ENCODE measurements at regions not wholly inside any gene's neighbourhood (a gene's known extent, or its start where the extent isn't known, plus 50 kb on each side); places are given as distances from the start of the nearest gene placed in this dataset.

DNA sequence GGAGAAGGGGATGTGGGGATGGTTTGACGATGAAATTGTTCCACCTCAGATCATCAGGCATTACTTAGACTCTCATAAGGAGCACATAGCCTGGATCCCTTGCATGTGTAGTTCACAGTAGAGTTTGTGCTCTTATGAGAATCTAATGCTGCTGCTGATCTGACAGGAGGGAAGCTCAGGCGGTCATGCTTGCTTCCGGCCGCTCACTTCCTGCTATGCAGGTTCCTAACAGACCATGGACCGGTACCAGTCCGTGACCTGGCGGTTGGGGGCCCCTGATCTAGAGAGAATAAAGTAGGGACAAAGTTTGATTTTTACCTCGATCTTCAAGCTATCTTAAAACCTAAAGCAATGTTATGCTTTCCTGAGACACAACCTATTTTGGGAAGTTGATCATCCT, 373.8 kb upstream of the ARGLU1 start:
- no peak for FAIRE-seq
- no peak for DNase-seq (ENCODE audit: insufficient read length, low spot score)

DNA sequence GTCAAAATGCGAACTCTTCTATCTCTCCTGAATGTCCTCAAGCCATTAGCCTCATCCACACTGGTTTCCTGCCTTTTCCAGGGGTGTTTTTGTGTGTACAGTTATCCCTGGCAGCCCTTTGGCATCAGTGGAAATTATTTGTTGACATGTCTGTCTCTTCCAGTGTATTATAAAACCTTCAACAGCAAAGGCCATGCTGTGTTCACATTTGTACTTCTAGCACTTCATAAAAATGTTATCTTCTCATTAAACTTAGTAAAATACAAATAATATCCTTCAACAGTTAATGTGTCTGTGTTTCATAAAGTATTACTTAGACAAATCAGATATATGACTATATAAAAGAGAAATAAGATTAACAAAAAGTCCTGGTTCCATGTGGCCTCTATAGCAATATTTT, 359.5 kb upstream of the ARGLU1 start:
- DNase-seq (ENCODE audit: insufficient read length, low spot score): no peak
- FAIRE-seq: no peak

DNA sequence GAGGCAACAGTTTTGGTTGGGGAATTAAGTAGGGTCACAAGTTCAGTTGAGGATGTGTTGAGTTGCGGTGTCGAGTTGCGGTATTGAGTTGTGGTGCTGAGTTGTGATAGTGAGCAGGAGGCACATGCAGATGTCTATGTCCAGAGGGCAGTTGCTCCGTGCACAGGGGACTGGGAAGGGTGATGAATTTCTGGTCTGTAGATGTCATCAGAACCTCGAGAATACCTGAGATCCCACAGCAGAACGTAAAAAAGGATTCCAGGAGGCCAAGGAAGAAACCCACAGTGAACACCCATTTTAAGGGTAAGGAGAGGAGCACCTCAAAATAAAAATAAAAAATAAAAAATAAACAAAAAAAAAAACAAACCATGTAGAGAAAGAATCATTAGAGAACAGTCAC, 354.4 kb upstream of the ARGLU1 start:
- FAIRE-seq (no peak), DNase-seq (ENCODE audit: insufficient read length, low spot score) (no peak)

DNA sequence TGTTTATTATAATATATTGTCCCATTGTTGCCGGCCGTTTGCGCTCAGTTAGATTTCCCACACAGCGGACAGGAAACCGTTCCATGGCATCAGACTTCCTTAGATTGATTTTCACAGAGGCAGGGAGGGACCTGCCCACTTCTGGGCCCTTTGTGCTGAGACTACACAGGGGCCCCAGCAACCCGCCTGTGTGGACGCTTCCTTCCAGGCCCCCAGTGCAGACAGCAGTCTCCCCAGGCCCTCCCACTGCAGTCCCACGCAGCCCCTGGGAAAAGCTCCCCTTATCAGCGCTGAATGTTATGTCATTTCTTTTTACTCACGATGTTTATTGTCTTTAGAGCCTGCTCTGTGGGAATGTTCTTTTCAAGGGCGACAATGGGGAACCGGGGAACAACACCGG, 351.7 kb upstream of the ARGLU1 start:
- FAIRE-seq (no peak), DNase-seq (ENCODE audit: insufficient read length, low spot score) (no peak)

DNA sequence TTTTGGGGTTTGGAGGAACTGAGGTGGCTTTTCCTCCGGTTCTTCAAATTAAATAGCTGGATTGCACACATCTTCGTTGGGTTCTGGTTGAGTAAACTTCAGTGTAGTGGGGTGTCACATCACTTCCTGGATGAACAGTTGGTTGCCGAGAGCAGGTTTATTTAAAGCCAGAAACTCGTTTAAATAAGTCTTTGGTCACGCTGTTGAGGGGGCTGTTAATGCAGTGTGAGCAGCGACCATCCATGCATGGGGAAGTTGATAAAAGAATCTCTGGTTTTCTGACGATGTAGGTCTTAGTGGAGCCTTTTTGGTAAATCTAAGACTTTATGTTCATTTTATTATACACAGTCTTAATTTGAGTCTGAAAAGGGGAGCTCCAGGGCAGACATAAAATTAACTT, 351.2 kb upstream of the ARGLU1 start:
- FAIRE-seq (no peak), DNase-seq (ENCODE audit: insufficient read length, low spot score) (no peak)

DNA sequence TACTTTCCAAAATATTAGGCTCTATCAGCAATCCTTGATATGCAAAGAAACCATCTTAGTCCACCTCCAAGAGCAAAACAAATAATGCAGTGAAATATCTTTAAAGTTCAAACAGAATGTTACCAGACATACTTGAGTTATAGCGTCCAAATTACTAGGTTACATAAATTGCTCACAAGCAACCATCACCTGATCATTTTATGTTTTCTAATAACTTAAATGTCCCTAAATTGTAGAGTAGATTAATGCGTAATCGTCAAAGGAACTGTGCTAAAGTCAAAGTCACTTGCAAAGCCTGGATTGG, 350.6 kb upstream of the ARGLU1 start:
- no peak for FAIRE-seq

DNA sequence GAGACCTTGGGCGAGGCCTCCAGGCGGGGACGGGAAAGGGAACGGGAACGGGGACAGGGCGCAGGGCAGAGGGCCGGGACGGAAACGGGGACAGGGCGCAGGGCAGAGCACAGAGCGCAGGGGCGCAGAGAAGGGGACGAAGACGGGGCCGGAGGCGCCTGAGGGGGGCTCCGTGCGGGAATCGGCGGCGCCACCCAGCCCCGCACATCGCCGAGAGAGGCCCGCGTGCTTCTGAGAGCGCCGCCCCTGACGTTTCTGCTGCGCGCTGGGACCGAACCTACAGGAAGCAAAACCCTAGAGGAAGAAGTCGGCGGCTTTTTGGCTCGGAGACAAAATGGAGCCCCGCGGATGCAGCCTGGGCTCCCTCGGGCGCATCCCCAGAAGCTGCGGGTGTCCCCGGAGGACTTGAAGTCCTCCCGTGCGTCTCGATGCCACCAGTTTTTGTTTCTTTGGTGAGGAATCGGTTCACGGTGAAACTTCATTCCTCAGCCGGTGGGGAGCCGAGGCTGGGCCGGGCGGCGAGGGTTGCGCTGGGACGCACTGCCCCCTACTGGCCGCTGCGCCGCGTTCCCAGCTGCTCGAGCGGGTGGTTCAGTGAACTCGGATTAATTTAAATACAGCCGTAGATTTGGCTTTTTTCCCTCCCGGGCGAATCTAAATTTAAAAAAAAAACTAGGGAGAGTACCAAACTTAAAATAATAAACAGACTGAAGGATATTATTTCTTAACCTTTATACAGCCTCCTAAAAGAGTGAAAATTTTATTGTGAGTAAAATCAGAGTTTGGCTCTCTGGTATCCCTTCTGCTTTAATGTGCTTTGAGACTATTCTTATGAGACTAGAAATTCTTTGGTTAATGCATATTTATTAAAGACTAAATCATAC, 350.0 kb upstream of the ARGLU1 start:
- FAIRE-seq (no peak), DNase-seq (ENCODE audit: insufficient read length, low spot score) (peak; percentile 60)

More for the DNA sequence above, 350.6 kb upstream of the ARGLU1 start:
- DNase-seq (ENCODE audit: insufficient read length, low spot score): no peak

DNA sequence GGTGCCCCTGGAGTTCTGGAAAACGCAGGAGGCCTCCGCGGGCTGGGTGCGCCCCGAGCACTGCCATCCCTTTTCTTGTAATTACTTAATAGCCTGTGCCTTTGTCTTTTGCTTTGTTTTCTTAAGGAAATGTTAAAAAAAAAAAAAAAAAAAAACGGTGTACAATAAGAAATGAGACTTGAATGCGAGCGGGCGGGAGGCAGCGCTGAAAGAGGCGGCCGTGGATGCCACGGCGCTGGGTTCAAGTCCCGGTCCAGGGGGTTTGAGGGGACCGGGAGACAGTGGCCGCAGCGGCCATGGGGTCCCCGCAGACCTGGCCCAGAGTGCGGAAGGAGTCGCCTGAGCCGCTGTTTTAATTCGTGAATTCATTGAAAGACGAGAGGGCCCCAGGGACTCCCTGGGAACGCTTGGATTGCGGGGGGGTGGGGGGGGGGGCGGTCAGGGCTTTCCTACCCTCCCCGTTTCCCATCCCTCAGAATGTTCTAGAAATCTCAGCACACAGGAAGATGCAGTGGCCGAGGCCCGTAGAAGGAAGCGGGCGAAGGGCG, 349.2 kb upstream of the ARGLU1 start:
- FAIRE-seq (no peak), DNase-seq (ENCODE audit: insufficient read length, low spot score) (no peak)

DNA sequence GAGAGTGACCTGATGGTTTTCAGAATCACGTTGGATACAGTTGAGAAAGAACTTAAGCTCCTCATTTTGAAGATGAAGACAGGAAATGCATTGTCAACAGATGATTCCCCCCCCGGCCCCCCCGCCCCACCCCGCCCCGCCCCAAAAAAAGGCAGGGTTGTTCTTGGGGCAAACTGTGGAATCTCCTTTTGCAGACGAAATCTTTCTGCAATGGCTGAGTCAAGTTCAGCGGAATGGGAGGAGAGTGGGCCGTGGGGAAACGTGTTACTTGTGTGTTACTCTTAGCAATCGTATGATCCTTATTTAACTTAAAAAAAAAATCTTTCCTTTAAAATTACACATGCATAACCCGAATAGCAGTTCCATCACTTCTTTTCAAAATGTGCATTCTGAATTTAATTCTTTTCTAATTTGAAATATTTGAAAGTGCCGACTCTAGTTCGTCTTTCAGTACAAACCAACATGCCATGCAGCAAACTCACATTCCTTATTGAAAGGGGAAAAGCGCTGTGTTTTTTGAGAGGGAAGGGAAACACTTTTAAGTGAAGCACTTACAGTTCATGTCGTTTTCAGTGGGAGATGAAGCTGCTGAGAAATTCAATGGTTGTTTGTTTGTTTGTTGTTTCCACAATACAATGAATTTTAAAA, 348.5 kb upstream of the ARGLU1 start:
- FAIRE-seq (no peak), DNase-seq (ENCODE audit: insufficient read length, low spot score) (no peak)

DNA sequence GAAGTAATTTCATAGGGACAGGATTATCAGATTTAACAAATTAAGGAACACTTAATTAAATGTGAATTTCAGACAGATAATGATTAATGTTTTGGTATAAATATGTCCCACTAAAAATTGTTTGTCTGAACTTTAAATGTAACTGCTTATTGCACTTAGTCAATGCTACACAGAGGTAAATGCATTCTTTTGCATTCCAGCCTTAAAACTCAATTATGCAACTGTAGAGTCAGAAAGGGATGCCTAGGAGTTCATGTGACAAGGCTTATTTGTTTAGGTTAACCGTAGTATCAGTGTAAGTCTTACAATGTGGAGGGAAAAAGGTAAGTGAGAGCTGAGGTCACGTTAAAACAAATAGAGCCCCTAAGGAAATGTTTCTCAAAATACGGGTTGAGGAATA, 347.2 kb upstream of the ARGLU1 start:
- FAIRE-seq (no peak), DNase-seq (ENCODE audit: insufficient read length, low spot score) (no peak)

DNA sequence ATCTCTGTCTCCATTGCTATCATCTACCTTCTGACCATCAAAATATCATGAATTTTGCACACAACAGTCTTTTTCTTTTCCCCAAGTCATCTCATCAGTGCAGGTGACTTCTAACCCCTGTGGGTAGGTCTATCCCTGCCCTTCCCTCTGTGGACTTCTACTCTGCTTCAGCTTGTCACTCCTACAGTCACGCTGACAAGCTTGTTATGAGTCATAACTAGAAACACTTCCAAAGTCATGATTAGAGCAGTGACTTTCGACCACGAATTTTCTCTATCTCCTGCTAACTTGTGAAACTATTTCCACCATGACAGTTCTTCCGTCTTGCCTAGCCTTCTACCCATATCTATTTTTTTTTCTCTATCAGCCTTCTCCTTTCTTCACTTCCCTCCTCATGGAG, 343.7 kb upstream of the ARGLU1 start:
- DNase-seq (ENCODE audit: insufficient read length, low spot score): no peak
- no peak for FAIRE-seq

DNA sequence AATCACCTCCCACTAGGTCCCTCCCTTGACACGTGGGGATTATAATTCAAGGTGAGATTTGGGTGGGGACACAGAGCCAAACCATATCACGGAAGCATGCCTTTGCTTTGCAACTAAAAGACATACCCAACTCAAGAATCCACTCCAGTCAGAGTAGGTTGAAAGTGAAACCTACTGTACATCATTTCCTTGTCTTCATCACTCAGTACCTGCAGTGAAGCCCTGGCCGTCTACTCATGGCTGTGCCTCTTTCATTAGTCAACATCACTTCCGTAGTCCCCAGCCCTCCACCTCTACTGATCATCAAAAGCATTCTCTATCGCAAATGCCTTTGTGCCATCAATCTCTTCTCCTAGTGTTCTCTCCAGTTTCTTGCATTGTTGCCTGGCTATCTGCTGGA, 343.1 kb upstream of the ARGLU1 start:
- DNase-seq (ENCODE audit: insufficient read length, low spot score) (no peak), FAIRE-seq (no peak)

DNA sequence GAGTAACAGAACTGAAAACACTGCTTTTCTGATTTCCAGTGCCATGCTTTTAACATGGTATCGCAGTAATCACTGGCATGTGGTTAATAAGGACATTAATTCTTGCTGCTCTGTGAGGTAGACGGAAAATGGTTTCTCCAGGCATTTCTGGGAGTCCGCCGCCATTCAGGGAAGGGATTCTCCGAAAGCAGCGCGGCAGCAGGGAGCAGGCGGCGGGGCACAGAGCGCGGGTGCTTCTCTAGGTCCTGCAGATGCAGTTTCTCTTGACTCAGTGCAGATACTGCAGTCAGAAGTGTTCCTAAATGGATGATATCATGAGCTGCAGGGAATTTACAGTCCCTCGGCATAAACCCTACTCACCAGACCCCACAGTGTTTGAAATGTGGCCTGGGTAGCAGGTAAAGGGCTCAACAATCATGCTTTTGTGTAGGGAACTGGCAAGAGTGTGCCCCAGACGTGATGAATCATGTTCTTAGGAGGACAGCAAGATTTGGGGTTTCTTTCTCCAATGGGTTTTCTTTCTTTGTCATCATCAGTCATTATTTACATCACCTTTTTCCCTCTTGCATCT, 338.6 kb upstream of the ARGLU1 start:
- FAIRE-seq (no peak), DNase-seq (ENCODE audit: insufficient read length, low spot score) (no peak)

DNA sequence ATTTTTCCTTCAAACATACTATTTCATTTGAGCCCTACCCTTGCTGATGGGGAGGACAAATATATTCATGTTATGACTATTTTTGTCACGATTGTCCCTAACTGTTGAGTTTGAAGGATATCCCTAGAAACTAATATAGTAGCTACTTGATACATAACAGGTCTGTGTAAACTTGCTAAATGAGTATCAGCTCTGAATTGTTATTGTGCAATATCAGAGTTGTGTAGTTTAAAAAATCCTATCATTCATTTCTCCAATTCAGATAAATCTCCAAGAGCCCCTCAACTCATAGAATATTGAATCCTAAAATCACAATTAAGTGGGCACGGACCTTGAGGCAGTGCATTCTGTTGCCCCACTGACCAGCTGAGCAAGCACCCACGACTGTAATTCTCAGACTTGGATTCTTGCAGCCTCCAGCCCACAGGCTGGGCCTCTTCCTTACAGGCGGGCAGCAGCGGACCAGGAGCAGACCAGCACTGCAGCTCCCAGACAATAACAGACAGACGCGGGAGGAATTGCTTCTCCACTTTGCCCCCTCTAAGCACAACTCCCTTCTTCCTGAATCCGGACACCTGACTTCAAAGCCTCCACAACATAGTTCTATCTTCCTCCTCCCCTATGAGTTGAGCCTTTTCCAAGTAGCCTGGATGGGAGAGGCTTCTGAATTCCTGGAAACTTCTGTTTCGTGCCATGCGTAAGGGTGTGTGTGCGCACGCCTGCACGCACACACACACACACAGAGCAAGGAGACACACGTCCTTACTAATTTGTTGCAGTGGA, 337.6 kb upstream of the ARGLU1 start:
- no peak for FAIRE-seq
- no peak for DNase-seq (ENCODE audit: insufficient read length, low spot score)

DNA sequence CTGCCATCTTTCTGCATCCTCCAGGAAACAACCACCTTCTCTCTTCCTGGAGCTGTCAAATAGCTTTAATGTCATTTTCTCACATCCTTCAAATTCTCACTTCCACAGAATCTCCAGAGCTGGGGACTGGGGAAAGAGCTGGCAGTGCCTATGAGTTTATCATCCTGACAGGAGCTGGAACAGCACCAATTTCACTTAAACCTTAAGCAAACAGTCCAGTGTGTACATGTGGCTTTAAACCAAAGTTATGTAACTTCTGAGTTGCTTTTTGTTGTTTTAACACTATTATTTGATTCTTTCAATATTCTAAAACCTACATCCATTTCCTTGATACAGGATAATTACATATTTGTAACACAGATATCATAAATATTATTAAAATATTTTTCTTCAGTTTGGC, 331.5 kb upstream of the ARGLU1 start:
- FAIRE-seq (no peak), DNase-seq (ENCODE audit: insufficient read length, low spot score) (no peak)

DNA sequence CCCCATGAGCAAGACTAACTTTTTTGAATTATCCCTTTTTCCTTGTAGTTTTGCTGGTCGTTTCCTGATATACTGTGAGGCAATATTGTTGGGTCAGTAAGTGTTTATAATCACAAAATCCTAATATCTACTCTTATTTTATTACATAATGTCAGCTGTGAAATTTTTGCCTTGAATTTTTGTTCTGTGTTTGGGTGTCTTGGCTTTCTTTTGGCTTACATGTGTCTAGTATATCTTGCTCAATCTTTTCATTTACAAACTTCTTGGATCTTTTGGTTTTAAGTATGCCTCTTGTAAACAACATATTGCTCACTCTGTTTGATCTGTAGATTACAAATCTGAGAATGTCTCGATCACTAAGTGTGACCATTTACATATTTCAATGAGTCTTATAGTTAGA, 330.3 kb upstream of the ARGLU1 start:
- no peak for DNase-seq (ENCODE audit: insufficient read length, low spot score)
- no peak for FAIRE-seq

DNA sequence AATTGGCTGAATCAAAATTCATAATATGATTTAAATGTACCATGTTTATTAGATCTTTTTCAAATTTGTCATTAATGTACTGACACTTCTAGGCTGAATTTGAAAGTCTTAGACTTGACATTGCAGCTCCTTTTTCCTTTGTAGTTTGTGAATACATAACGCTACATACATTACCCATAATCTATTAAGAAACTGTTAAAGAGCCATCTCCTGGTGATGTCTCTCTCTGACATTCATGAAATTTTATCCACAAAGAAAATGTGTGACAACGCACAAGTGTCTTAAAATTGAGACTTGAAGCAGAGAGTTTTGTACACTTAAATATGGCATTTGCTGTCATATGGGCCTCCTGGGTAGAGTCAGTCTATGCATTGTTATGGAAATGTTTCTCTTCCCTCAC, 320.2 kb upstream of the ARGLU1 start:
- FAIRE-seq (no peak), DNase-seq (ENCODE audit: insufficient read length, low spot score) (no peak)

DNA sequence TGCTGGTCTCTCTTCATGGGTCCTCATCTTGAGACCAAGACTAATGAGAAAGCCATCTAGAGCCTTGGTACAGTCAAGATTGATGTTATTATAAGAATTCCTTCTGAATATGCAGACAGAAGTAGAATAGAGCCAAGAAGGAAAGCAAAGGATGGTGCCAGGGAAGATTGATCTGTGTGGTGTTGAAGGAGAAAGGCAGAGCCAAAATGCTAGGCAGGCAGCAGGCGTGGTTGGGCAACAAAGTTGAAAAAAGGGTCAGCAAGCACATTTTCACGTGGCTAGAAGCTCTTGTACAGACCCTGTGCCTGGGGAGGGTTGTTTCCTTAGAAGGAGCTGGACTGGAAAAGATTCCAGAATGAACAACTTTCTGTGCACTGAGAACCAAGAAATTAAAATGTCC, 319.7 kb upstream of the ARGLU1 start:
- FAIRE-seq: no peak
- DNase-seq (ENCODE audit: insufficient read length, low spot score): no peak

DNA sequence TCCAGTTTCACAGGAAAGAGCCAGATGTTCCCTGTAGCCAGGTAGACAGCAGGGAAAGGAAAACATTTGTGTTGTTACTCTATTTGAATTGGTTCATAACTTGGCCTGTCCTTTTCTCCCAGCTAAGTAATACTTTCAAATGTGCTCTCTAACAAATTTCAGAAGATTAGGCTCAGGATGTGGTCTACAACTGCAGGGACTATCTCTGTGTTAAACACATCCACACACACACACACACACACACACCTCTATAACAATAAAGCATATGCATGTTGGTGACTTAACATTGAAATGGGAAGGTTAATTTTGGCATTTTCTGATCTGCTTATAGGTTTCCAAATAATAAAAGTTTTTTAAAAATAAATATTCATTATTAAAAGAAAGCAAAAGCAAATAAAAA, 316.0 kb upstream of the ARGLU1 start:
- FAIRE-seq (no peak), DNase-seq (ENCODE audit: insufficient read length, low spot score) (no peak)

DNA sequence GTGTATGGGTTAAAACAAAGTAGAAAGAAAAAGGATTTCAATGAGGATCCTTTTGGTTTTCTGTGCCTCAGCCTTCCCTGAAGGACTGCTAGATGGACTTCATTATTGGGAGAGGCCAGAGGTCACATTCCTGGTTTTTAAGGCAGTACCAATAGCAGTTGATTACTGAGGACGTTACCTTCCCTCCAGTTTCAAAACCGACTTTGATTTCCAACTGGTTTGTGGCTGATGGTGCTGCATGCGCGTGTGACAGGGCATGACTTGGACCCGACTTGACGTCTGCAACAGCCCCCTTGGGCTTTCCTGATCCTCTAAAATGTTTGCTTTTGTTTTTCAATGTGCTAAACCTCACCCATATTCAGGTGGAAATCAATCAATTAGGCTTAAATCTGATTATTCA, 314.3 kb upstream of the ARGLU1 start:
- FAIRE-seq (no peak), DNase-seq (ENCODE audit: insufficient read length, low spot score) (no peak)

DNA sequence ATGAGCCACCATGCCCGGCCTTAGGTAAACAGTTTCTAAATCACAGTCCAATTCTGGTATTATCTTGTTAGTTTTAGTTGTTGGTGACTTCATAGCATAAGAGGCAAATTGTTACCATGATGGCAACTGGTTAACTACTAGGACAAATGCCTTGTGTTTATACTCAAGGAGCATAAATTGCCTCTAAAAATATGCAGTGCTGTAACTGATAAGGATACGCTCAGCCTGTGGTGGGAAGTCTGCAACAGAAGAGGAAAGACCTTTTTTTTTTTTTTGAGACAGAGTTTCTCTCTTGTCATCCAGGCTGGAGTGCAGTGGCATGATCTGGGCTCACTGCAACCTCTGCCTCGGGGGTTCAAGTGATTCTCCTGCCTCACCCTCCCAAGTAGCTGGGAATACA, 311.9 kb upstream of the ARGLU1 start:
- FAIRE-seq (no peak), DNase-seq (ENCODE audit: insufficient read length, low spot score) (no peak)
